ENCODE measurements at regions not wholly inside any gene's neighbourhood (a gene's known extent, or its start where the extent isn't known, plus 50 kb on each side); places are given as distances from the start of the nearest gene placed in this dataset.

- H3K4me3 ChIP-seq, result no peak overlapping the region
- in situ Hi-C loops (cut with MboI; ENCODE audit: low pct_unique_long_range_greater_than_20kb in 2 of 9, low sequenced_read_pairs in 9 of 9, unreplicated experiment in 9 of 9), result no loop called here
- 93 to 100% methylated on average over 3 of the region's 7 CpGs; no CpG with 5 or more reads in 8 of the 10 experiments for WGBS, 10 experiments
- H3K4me1 ChIP-seq (replicated peaks in 1 of 2), result no peaks in the 10 kb centered on the region
- ATAC-seq (replicated peaks in 6 of 8), result no peak
- H3K27ac ChIP-seq, result no peak overlapping the region
Measured at GRCh38 chrX:10076765-10077164, 80.0 kb upstream of the CLCN4 start.

- ATAC-seq (replicated peaks in 6 of 8), result peak in 2 of 8 experiments; percentile 57 to 91
- Histone ChIP-seq H3K4me1 (replicated peaks in 1 of 2) (no peaks in the 10 kb centered on the region), H3K4me3 (no peak overlapping the region), H3K27ac (no peak overlapping the region)
- in situ Hi-C loops (cut with MboI; ENCODE audit: low pct_unique_long_range_greater_than_20kb in 2 of 9, low sequenced_read_pairs in 9 of 9, unreplicated experiment in 9 of 9), result no loop called here
- 20 to 100% (median 81%) methylated on average over 1 to 7 of the region's 9 CpGs; no CpG with 5 or more reads in 4 of the 10 experiments for WGBS, 10 experiments
Measured at GRCh38 chrX:10077425-10078188, 79.2 kb upstream of the CLCN4 start.

GRCh38 chrX:10078266-10078665 lies 78.5 kb upstream of the CLCN4 start:
- H3K4me1 ChIP-seq (replicated peaks in 1 of 2), result peaks cover 0 to 2% of the 10 kb centered on the region in 2 donors
- no peak overlapping the region for H3K27ac ChIP-seq
- ATAC-seq (replicated peaks in 6 of 8), result no peak
- 16 to 100% (median 89%) methylated on average over 1 to 5 of the region's 5 CpGs; no CpG with 5 or more reads in 6 of the 10 experiments for WGBS, 10 experiments
- no peak overlapping the region for H3K4me3 ChIP-seq
- in situ Hi-C loops (cut with MboI; ENCODE audit: low pct_unique_long_range_greater_than_20kb in 2 of 9, low sequenced_read_pairs in 9 of 9, unreplicated experiment in 9 of 9), result no loop called here

GRCh38 chrX:10079231-10079630 lies 77.5 kb upstream of the CLCN4 start:
- no peak for ATAC-seq (replicated peaks in 6 of 8)
- WGBS, 10 experiments, result 60 to 100% (median 83%) methylated on average over 1 to 6 of the region's 7 CpGs; no CpG with 5 or more reads in 6 of the 10 experiments
- no peak overlapping the region for H3K27ac ChIP-seq

GRCh38 chrX:10083809-10084208 lies 73.0 kb upstream of the CLCN4 start:
- in situ Hi-C loops (cut with MboI; ENCODE audit: low pct_unique_long_range_greater_than_20kb in 2 of 9, low sequenced_read_pairs in 9 of 9, unreplicated experiment in 9 of 9), result no loop called here
- no peak for ATAC-seq (replicated peaks in 6 of 8)
- H3K4me1 ChIP-seq (replicated peaks in 1 of 2), result peaks cover 0 to 2% of the 10 kb centered on the region in 2 donors
- no peak overlapping the region for H3K4me3 ChIP-seq
- WGBS, 10 experiments, result 20 to 100% (median 100%) methylated on average over 1 to 2 of the region's 2 CpGs; no CpG with 5 or more reads in 5 of the 10 experiments
- no peak overlapping the region for H3K27ac ChIP-seq

More at GRCh38 chrX:10079231-10079630, 77.5 kb upstream of the CLCN4 start:
- Histone ChIP-seq H3K4me3 (no peak overlapping the region), H3K4me1 (replicated peaks in 1 of 2) (peaks cover 0 to 2% of the 10 kb centered on the region in 2 donors)
- in situ Hi-C loops (cut with MboI; ENCODE audit: low pct_unique_long_range_greater_than_20kb in 2 of 9, low sequenced_read_pairs in 9 of 9, unreplicated experiment in 9 of 9), result no loop called here

- Histone ChIP-seq H3K4me3 (no peak overlapping the region), H3K4me1 (replicated peaks in 1 of 2) (peaks cover 0 to 2% of the 10 kb centered on the region in 2 donors), H3K27ac (no peak overlapping the region)
- 60 to 94% methylated on average over 1 of the region's 1 CpG; no CpG with 5 or more reads in 8 of the 10 experiments for WGBS, 10 experiments
- in situ Hi-C loops (cut with MboI; ENCODE audit: low pct_unique_long_range_greater_than_20kb in 2 of 9, low sequenced_read_pairs in 9 of 9, unreplicated experiment in 9 of 9), result no loop called here
- ATAC-seq (replicated peaks in 6 of 8), result no peak
Measured at GRCh38 chrX:10085223-10085622, 71.6 kb upstream of the CLCN4 start.

GRCh38 chrX:10086676-10087075 lies 70.1 kb upstream of the CLCN4 start:
- Histone ChIP-seq H3K4me1 (replicated peaks in 1 of 2) (peaks cover 0 to 2% of the 10 kb centered on the region in 2 donors), H3K27ac (no peak overlapping the region), H3K4me3 (no peak overlapping the region)
- ATAC-seq (replicated peaks in 6 of 8), result no peak
- in situ Hi-C loops (cut with MboI; ENCODE audit: low pct_unique_long_range_greater_than_20kb in 2 of 9, low sequenced_read_pairs in 9 of 9, unreplicated experiment in 9 of 9), result no loop called here
- 84% methylated on average over 3 of the region's 8 CpGs; no CpG with 5 or more reads in 9 of the 10 experiments for WGBS, 10 experiments

GRCh38 chrX:10087391-10087790 lies 69.4 kb upstream of the CLCN4 start:
- ATAC-seq (replicated peaks in 6 of 8), result no peak
- in situ Hi-C loops (cut with MboI; ENCODE audit: low pct_unique_long_range_greater_than_20kb in 2 of 9, low sequenced_read_pairs in 9 of 9, unreplicated experiment in 9 of 9), result no loop called here

GRCh38 chrX:10089378-10089795 lies 67.4 kb upstream of the CLCN4 start:
- 17 to 100% (median 65%) methylated on average over 1 to 2 of the region's 3 CpGs; no CpG with 5 or more reads in 6 of the 10 experiments for WGBS, 10 experiments
- in situ Hi-C loops (cut with MboI; ENCODE audit: low pct_unique_long_range_greater_than_20kb in 2 of 9, low sequenced_read_pairs in 9 of 9, unreplicated experiment in 9 of 9), result no loop called here
- Histone ChIP-seq H3K4me3 (no peak overlapping the region), H3K4me1 (replicated peaks in 1 of 2) (no peaks in the 10 kb centered on the region), H3K27ac (no peak overlapping the region)
- no peak for ATAC-seq (replicated peaks in 6 of 8)

More at GRCh38 chrX:10087391-10087790, 69.4 kb upstream of the CLCN4 start:
- Histone ChIP-seq H3K4me3 (no peak overlapping the region), H3K27ac (no peak overlapping the region), H3K4me1 (replicated peaks in 1 of 2) (peaks cover 0 to 2% of the 10 kb centered on the region in 2 donors)
- 46 to 98% (median 93%) methylated on average over 6 to 8 of the region's 9 CpGs; no CpG with 5 or more reads in 6 of the 10 experiments for WGBS, 10 experiments

GRCh38 chrX:10090319-10090718 lies 66.5 kb upstream of the CLCN4 start:
- no peak for ATAC-seq (replicated peaks in 6 of 8)

GRCh38 chrX:10095246-10095645 lies 61.5 kb upstream of the CLCN4 start:
- Histone ChIP-seq H3K4me1 (replicated peaks in 1 of 2) (no peaks in the 10 kb centered on the region), H3K4me3 (no peak overlapping the region), H3K27ac (no peak overlapping the region)
- in situ Hi-C loops (cut with MboI; ENCODE audit: low pct_unique_long_range_greater_than_20kb in 2 of 9, low sequenced_read_pairs in 9 of 9, unreplicated experiment in 9 of 9), result no loop called here
- no peak for ATAC-seq (replicated peaks in 6 of 8)
- 27 to 100% (median 93%) methylated on average over 1 to 9 of the region's 9 CpGs; no CpG with 5 or more reads in 5 of the 10 experiments for WGBS, 10 experiments

More at GRCh38 chrX:10090319-10090718, 66.5 kb upstream of the CLCN4 start:
- WGBS, 10 experiments, result 60 to 100% (median 93%) methylated on average over 1 to 11 of the region's 11 CpGs; no CpG with 5 or more reads in 5 of the 10 experiments
- Histone ChIP-seq H3K4me3 (no peak overlapping the region), H3K4me1 (replicated peaks in 1 of 2) (no peaks in the 10 kb centered on the region), H3K27ac (no peak overlapping the region)
- in situ Hi-C loops (cut with MboI; ENCODE audit: low pct_unique_long_range_greater_than_20kb in 2 of 9, low sequenced_read_pairs in 9 of 9, unreplicated experiment in 9 of 9), result no loop called here

- no peak overlapping the region for H3K27ac ChIP-seq
- no peak overlapping the region for H3K4me3 ChIP-seq
- WGBS, 10 experiments, result 86 to 100% (median 100%) methylated on average over 1 to 5 of the region's 5 CpGs; no CpG with 5 or more reads in 4 of the 10 experiments
- H3K4me1 ChIP-seq (replicated peaks in 1 of 2), result no peaks in the 10 kb centered on the region
- no peak for ATAC-seq (replicated peaks in 6 of 8)
- in situ Hi-C loops (cut with MboI; ENCODE audit: low pct_unique_long_range_greater_than_20kb in 2 of 9, low sequenced_read_pairs in 9 of 9, unreplicated experiment in 9 of 9), result no loop called here
Measured at GRCh38 chrX:10095698-10096432, 60.9 kb upstream of the CLCN4 start.

GRCh38 chrX:10098270-10098713 lies 58.5 kb upstream of the CLCN4 start:
- no peak overlapping the region for H3K4me3 ChIP-seq
- no peak for ATAC-seq (replicated peaks in 6 of 8)
- no peaks in the 10 kb centered on the region for H3K4me1 ChIP-seq (replicated peaks in 1 of 2)
- 20 to 100% (median 94%) methylated on average over 1 to 9 of the region's 10 CpGs; no CpG with 5 or more reads in 3 of the 10 experiments for WGBS, 10 experiments
- in situ Hi-C loops (cut with MboI; ENCODE audit: low pct_unique_long_range_greater_than_20kb in 2 of 9, low sequenced_read_pairs in 9 of 9, unreplicated experiment in 9 of 9), result no loop called here
- H3K27ac ChIP-seq, result no peak overlapping the region
